ES-I3 (cell line): ENCODE measurements at regions not wholly inside any gene's neighbourhood (a gene's known extent, or its start where the extent isn't known, plus 50 kb on each side); places are given as distances from the start of the nearest gene placed in this dataset.
"Not testable (repeated sequence)": the region's sequence is repeated elsewhere in the genome, so short reads cannot be mapped to it uniquely, and the experiment has no call there.

Experiments
- H3K36me3 ChIP-seq: 2 replicates; pipeline ENCODE4 v1.6.1; 2013; ENCODE audit warnings: mild to moderate bottlenecking, low read length, control low read depth, moderate library complexity; ENCODE audit not compliant: insufficient read depth
- H3K4me1 ChIP-seq: 2 replicates; pipeline ENCODE4 v1.6.1; 2013; ENCODE audit warnings: mild to moderate bottlenecking, control low read depth, low read length; ENCODE audit not compliant: insufficient read depth
- H3K9ac ChIP-seq: 2 replicates; pipeline ENCODE4 v1.6.1; 2013; ENCODE audit warnings: low read depth, mild to moderate bottlenecking, low read length, moderate library complexity
- H3K9me3 ChIP-seq: 2 replicates; pipeline ENCODE4 v1.6.1; 2013; ENCODE audit warnings: mild to moderate bottlenecking, low read length, moderate library complexity; ENCODE audit not compliant: control insufficient read depth, insufficient read depth

DNA sequence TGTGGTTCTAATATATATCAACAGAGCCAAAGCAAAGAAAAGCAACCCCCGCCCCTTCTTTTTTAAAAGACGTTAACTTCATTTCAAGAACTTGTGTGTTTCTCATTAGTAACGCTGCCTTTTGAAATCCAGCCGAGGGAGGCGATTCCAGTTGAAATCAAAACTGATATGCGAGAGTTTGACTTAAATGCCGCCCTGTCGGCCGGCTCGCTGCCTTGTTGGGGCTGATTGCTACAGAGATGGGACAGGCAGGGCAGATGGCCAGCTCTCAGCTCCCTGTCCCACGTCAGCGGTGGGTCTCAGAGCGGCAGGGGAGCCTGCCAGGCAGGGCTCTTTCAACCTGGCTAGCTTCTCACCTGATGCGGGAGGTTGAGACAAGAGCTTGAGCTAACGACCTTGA is 51.9 kb upstream of the ALX4 start:
- Histone ChIP-seq H3K9ac (no peak overlapping the region), H3K36me3 (no peaks in the 10 kb centered on the region), H3K4me1 (peaks cover 14% of the 10 kb centered on the region), H3K9me3 (no peaks in the 10 kb centered on the region)

DNA sequence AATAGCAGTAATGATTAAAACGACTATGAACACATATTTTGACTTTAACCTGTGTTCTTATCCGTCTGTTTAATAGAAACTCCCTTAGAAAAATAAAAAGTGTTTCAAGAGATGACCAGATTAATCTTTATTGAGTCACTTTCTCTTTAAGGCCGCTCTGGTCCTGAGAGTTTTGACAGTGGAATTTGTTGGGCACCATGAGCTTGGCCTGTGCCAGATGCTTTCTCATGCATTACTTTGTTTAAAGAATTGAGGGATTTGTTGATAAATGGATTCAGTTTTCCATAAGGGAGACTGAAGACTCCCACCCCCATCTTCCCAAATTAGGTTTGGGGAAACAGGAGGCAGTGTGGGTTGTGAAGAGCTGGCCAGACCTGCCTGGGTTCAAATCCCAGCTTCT is 53.2 kb upstream of the ALX4 start:
- Histone ChIP-seq H3K9me3 (no peaks in the 10 kb centered on the region), H3K4me1 (peaks cover 25% of the 10 kb centered on the region), H3K9ac (no peak overlapping the region)

DNA sequence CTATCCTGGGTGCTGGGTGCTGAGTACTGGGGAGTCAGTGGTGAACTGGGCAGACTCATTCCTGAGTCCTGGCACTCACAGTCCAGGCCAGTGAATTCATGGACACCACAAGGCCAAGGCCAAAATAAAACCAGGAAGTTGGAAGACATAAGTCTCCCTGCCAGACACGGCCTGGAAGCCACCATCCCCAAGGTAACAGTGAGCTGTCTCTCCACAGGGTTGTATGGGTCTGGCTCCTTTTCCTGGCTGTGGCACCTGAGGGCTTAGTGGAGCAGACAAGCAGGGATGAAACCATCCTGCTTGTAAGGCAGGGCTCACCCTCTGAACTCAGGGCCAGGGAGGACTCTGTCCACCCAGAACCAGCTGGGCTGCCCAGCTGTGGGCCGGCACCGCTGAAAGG is 54.7 kb upstream of the ALX4 start:
- H3K36me3 ChIP-seq, result no peaks in the 10 kb centered on the region
- peaks cover 25% of the 10 kb centered on the region for H3K4me1 ChIP-seq
- no peaks in the 10 kb centered on the region for H3K9me3 ChIP-seq
- no peak overlapping the region for H3K9ac ChIP-seq

More for the DNA sequence above, 53.2 kb upstream of the ALX4 start:
- no peaks in the 10 kb centered on the region for H3K36me3 ChIP-seq

DNA sequence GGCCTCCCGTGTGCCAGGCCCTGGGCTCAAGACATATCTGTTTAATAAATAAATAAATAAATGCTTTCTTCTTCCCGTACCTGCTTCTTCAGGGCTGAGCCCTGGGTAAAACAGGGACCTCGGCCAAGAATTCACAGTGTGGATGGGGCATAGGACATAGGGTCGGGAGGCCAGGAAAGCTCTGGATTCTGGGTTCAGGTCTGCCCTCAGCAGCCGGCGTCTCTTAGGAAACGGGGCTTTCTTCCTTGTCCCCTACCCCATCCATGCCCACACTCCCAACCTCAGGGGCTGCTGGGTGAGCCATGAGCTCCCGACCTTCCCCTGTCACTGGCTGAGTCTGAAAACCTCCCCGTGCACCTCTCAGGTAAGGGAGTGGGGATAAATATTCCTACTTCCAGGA is 55.7 kb upstream of the ALX4 start:
- H3K9me3 ChIP-seq, result no peaks in the 10 kb centered on the region
- H3K36me3 ChIP-seq, result no peaks in the 10 kb centered on the region
- H3K9ac ChIP-seq, result no peak overlapping the region
- H3K4me1 ChIP-seq, result peaks cover 25% of the 10 kb centered on the region

GRCh38 chr11:44366026-44366425 is 56.1 kb upstream of the ALX4 start:
- no peak overlapping the region for H3K9ac ChIP-seq
- no peaks in the 10 kb centered on the region for H3K36me3 ChIP-seq
- H3K4me1 ChIP-seq, result peaks cover 25% of the 10 kb centered on the region
- no peaks in the 10 kb centered on the region for H3K9me3 ChIP-seq

DNA sequence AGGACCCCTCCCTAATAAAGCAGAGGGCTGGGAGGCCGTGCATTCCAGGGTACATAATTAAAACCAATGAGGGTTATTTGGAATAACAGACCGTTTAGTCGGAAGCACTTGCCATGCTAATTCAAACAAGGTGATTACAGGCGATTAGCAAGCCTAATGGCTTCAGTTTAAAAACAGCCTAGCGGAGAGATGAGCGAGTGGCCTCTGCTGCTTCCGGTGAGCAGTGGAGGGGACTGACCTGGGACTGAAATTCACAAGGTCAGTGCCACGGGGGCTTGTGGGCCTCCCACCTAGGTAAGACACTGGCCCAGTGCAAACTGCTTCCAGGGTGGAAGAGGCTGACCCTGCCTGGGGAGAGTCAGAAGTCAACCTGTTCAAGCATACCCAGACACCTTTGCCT is 56.8 kb upstream of the ALX4 start:
- Histone ChIP-seq H3K9ac (no peak overlapping the region), H3K9me3 (no peaks in the 10 kb centered on the region), H3K36me3 (no peaks in the 10 kb centered on the region), H3K4me1 (peaks cover 25% of the 10 kb centered on the region)

- no peak overlapping the region for H3K9ac ChIP-seq
- peaks cover 25% of the 10 kb centered on the region for H3K4me1 ChIP-seq
- H3K9me3 ChIP-seq, result no peaks in the 10 kb centered on the region
- no peaks in the 10 kb centered on the region for H3K36me3 ChIP-seq
These were observed 57.5 kb upstream of the ALX4 start for GRCh38 chr11:44367452-44367851.

DNA sequence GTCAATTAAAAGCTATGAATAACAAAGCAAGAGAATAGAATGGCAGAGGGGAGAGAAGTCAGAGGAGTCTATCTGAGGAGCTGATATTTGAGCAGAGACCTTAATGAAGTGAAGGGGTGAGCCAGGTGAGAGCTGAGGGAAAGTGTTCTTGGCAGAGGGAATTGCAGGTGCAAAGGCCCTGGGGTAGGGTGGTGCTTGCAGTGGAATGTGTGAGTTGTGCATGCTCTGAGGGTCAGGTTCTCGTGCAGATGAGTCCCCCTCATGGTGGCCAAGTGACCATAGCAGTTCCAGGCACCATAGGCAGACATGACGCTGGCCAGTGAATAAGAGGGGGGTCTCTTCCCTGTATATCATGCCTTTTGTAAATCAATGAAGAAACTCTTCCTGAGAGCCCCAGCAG is 58.9 kb upstream of the ALX4 start:
- Histone ChIP-seq H3K9ac (no peak overlapping the region), H3K36me3 (no peaks in the 10 kb centered on the region), H3K4me1 (peaks cover 25% of the 10 kb centered on the region), H3K9me3 (no peaks in the 10 kb centered on the region)

DNA sequence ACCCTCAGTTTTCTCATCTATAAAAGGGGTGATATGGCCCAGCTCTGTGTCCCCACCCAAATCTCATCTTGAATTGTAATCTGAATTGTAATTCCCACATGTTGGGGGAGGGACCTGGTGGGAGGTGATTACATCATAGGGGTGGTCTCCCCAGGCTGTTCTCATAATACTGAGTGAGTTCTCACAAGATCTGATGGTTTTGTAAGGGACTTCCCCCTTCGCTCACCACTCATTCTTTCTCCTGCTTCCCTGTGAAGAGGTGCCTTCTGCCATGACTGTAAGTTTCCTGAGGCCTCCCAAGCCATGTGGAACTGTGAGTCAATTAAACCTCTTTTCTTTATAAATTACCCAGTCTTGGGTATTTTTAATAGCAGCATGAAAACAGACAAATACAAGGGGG is 61.1 kb upstream of the ALX4 start:
- H3K36me3 ChIP-seq, H3K9me3 ChIP-seq, H3K9ac ChIP-seq: not testable (repeated sequence)
- H3K4me1 ChIP-seq, result peaks cover 13% of the 10 kb centered on the region

- Histone ChIP-seq H3K9me3 (no peaks in the 10 kb centered on the region), H3K36me3 (no peaks in the 10 kb centered on the region), H3K4me1 (peaks cover 12% of the 10 kb centered on the region), H3K9ac (no peak overlapping the region)
These were observed 61.8 kb upstream of the ALX4 start for GRCh38 chr11:44371706-44372105.

- Histone ChIP-seq H3K9me3 (no peaks in the 10 kb centered on the region), H3K4me1 (no peaks in the 10 kb centered on the region; the same call in none of the 2 replicates), H3K36me3 (no peaks in the 10 kb centered on the region), H3K9ac (no peak overlapping the region)
These were observed 63.0 kb upstream of the ALX4 start for GRCh38 chr11:44372989-44373388.

GRCh38 chr11:44374001-44374400 is 64.1 kb upstream of the ALX4 start:
- Histone ChIP-seq H3K9ac (no peak overlapping the region), H3K4me1 (no peaks in the 10 kb centered on the region; the same call in none of the 2 replicates), H3K36me3 (no peaks in the 10 kb centered on the region), H3K9me3 (no peaks in the 10 kb centered on the region)

DNA sequence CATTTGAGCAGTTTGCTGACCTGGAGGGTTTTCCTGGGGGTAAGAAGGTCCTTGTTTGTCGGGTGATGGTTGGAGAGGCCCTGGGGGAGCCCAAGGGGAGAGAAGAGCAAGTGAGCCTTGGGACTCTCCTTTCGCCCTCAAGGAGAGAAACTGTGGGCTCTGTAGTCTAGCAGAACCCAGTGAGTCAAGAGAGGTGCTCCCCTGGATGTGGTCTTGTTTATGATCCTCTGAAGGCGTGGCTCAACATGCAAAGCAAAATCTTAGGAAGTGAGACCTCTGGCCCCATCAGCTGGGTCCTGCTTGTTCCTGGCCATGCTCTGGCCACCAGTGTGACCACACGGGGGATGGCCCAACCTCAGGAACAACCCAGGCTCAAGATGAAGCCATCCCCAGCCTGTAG is 66.5 kb upstream of the ALX4 start:
- no peak overlapping the region for H3K9ac ChIP-seq
- no peaks in the 10 kb centered on the region for H3K36me3 ChIP-seq
- no peaks in the 10 kb centered on the region for H3K9me3 ChIP-seq
- H3K4me1 ChIP-seq, result no peaks in the 10 kb centered on the region; the same call in none of the 2 replicates

DNA sequence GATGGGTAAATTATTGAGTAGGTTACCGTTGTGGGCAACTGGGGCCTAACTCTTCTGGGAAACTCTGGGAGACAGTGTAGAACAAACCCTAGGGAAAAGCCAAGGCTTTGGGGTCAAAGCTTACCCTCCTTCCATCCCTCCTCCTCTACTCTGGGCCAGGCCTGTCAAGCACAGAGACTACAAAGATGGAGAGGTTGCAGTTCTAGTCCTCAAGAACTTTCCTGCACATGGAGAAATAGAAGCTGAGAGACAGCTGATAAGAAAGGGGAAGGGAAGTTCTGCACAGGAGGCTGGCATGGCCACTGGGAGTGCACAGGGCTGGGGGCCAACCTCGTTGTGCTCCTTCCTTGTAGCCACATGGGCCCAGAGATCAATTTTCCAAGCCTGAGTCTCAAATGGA is 67.2 kb upstream of the ALX4 start:
- Histone ChIP-seq H3K9ac (no peak overlapping the region), H3K9me3 (no peaks in the 10 kb centered on the region), H3K36me3 (no peaks in the 10 kb centered on the region), H3K4me1 (no peaks in the 10 kb centered on the region; the same call in none of the 2 replicates)

DNA sequence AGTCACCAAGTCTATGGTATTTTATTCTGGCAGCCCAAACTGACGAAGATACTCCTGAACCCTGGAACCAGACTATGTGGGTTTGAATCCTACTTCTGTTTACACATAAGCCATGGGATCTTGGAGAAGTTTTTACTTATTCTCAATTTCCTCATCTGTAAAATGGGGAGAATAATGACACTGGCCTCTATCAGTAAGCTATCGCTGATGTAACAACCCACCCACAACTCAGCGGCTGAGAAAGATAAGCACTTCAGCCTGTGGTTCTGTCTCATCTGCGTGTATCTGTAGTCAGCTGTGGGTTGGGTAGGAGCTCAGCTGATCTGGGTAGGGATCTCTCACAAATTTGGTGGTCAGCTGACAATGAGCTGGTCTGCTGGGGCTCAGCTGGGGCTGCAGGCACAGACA is 68.0 kb upstream of the ALX4 start:
- H3K4me1 ChIP-seq, result no peaks in the 10 kb centered on the region; the same call in none of the 2 replicates

More for the DNA sequence above, 68.0 kb upstream of the ALX4 start:
- Histone ChIP-seq H3K9me3 (no peaks in the 10 kb centered on the region), H3K9ac (no peak overlapping the region), H3K36me3 (no peaks in the 10 kb centered on the region)
